HCT116 (cell line): ENCODE measurements at regions not wholly inside any gene's neighbourhood (a gene's known extent, or its start where the extent isn't known, plus 50 kb on each side); places are given as distances from the start of the nearest gene placed in this dataset.

Experiments
- ATAC-seq: fragments of 200-7000 bp; cut with Tn5 transposase; 2 replicates; pipeline ENCODE4 v1.9.1; 2020; ENCODE audit warnings: mild to moderate bottlenecking, moderate library complexity
- BruUV-seq: library from RNA; stranded (reverse); fragments of 400-500 nt; replicated peaks from 2 replicates; lab custom pipeline; 2021; lab: Mats Ljungman, UMichigan
- CTCF ChIA-PET: fragments of 300-600 bp; sonication (Branson Sonifier 250); formaldehyde crosslinking; loops from one replicate; lab custom pipeline; 2021; ENCODE audit warnings: antibody characterized with exemption; lab: Charles Lee
- POLR2A ChIA-PET: fragments of 300-600, 350-600 bp; sonication (Branson Sonifier 250); formaldehyde crosslinking; loops from one replicate; lab custom pipeline; 2021; ENCODE audit warnings: antibody characterized with exemption; lab: Charles Lee
- RAD21 ChIA-PET, 2 experiments: fragments of 300-600 bp; sonication (Branson Sonifier 250); formaldehyde crosslinking; loops; one replicate each; lab custom pipeline; 2023; ENCODE audit warnings: low total read pairs in 2 of 2; ENCODE audit not compliant: uncharacterized antibody in 2 of 2, unreplicated experiment in 2 of 2, low non-redundant PET in 1 of 2; lab: Charles Lee
- DNase-seq: peaks from one replicate; pipeline ENCODE4 v3.0.0-alpha.2; 2010; ENCODE audit warnings: low read depth, low spot score
- H2AFZ ChIP-seq: fragments of 200-600 bp; shearing (Covaris generic), sonication (generic); 2 replicates; pipeline ENCODE4 v1.6.1; 2017; ENCODE audit warnings: low read depth, mixed run types, mixed read lengths, antibody characterized with exemption, low read length; ENCODE audit not compliant: poor library complexity, severe bottlenecking
- H3K27ac ChIP-seq: 2 replicates; pipeline ENCODE4 v1.5.1; 2012; ENCODE audit warnings: low read depth, low read length
- H3K27me3 ChIP-seq: fragments of 200-600 bp; sonication (generic); 2 replicates; pipeline ENCODE4 v1.6.1; 2016; ENCODE audit warnings: mixed run types, low read length, mixed read lengths; ENCODE audit not compliant: insufficient read depth
- H3K36me3 ChIP-seq, 2 experiments: fragments of 200-500 bp in 1 of 2; fragments of 200-600 bp in 1 of 2; sonication (Bioruptor generic) in 1 of 2; sonication (generic) in 1 of 2; 2 replicates each; pipeline versions ENCODE4 v1.5.1 to v1.6.1; 2014 to 2016; ENCODE audit warnings: low read length in 2 of 2, inconsistent platforms in 1 of 2, mixed read lengths in 1 of 2, mixed run types in 1 of 2; ENCODE audit not compliant: insufficient read depth in 2 of 2, control insufficient read depth in 1 of 2
- H3K4me1 ChIP-seq, 2 experiments: fragments of 200-600 bp in 1 of 2; sonication (generic) in 1 of 2; 2 replicates each; pipeline versions ENCODE4 v1.5.1 to v1.6.1; 2012 to 2017; ENCODE audit warnings: low read length in 2 of 2, inconsistent platforms in 1 of 2, mild to moderate bottlenecking in 1 of 2, mixed read lengths in 1 of 2, mixed run types in 1 of 2, moderate library complexity in 1 of 2; ENCODE audit not compliant: insufficient read depth in 2 of 2, control insufficient read depth in 1 of 2
- H3K4me2 ChIP-seq: fragments of 200-600 bp; sonication (generic); 2 replicates; pipeline ENCODE4 v1.6.1; 2017; ENCODE audit warnings: mixed run types, low read length, mixed read lengths
- H3K4me3 ChIP-seq, 2 experiments: fragments of 200-600 bp in 1 of 2; sonication (generic) in 1 of 2; replicated peaks in 1 of 2; 2 replicates each; pipeline ENCODE4 v1.5.1; 2011 to 2016; ENCODE audit warnings: low read length in 2 of 2, control low read depth in 1 of 2, low read depth in 1 of 2, mild to moderate bottlenecking in 1 of 2, mixed read lengths in 1 of 2, mixed run types in 1 of 2
- H3K79me2 ChIP-seq: fragments of 200-600 bp; sonication (generic); 2 replicates; pipeline ENCODE4 v1.6.1; 2017; ENCODE audit warnings: mild to moderate bottlenecking, mixed run types, low read length, moderate library complexity, mixed read lengths; ENCODE audit not compliant: insufficient read depth
- H3K9ac ChIP-seq: fragments of 200-600 bp; sonication (generic); 2 replicates; pipeline ENCODE4 v1.6.1; 2016; ENCODE audit warnings: low read length, mixed read lengths
- H3K9me2 ChIP-seq: fragments of 200-600 bp; sonication (generic), shearing (Covaris generic); 2 replicates; pipeline ENCODE4 v1.6.1; 2017; ENCODE audit warnings: mixed run types, mild to moderate bottlenecking, moderate library complexity; ENCODE audit not compliant: insufficient read depth
- H3K9me3 ChIP-seq, 2 experiments: fragments of 200-500 bp in 1 of 2; fragments of 200-600 bp in 1 of 2; sonication (Bioruptor generic) in 1 of 2; sonication (generic) in 1 of 2; 2 replicates each; pipeline ENCODE4 v1.6.1; 2014 to 2017; ENCODE audit warnings: low read length in 2 of 2, mixed read lengths in 2 of 2, inconsistent platforms in 1 of 2, low read depth in 1 of 2, mild to moderate bottlenecking in 1 of 2, mixed run types in 1 of 2, moderate library complexity in 1 of 2; ENCODE audit not compliant: control insufficient read depth in 1 of 2, insufficient read depth in 1 of 2
- H4K20me1 ChIP-seq: fragments of 200-600 bp; sonication (generic), shearing (Covaris generic); 2 replicates; pipeline ENCODE4 v1.6.1; 2017; ENCODE audit warnings: mixed run types, mild to moderate bottlenecking, moderate library complexity; ENCODE audit not compliant: insufficient read depth
- EZH2 ChIP-seq: fragments of 200-600 bp; sonication (generic); IDR thresholded peaks from 2 replicates; pipeline ENCODE4 v1.6.1; 2017; ENCODE audit warnings: antibody characterized with exemption, mixed run types
- EZH2phosphoT487 ChIP-seq: fragments of 200-600 bp; IDR thresholded peaks from 2 replicates; pipeline ENCODE4 v1.6.1; 2018; ENCODE audit warnings: antibody characterized with exemption, borderline replicate concordance
- POLR2A ChIP-seq: IDR thresholded peaks from 2 replicates; pipeline ENCODE4 v1.7.0; 2011; ENCODE audit warnings: borderline replicate concordance; ENCODE audit not compliant: insufficient read depth, insufficient read length; ENCODE audit errors: extremely low read depth
- REST ChIP-seq: IDR thresholded peaks from 2 replicates; pipeline ENCODE4 v1.6.1; 2012; ENCODE audit warnings: low read depth
- SRF ChIP-seq: IDR thresholded peaks from 2 replicates; pipeline ENCODE4 v1.6.1; 2012; ENCODE audit warnings: low read depth
- TCF7L2 ChIP-seq: IDR thresholded peaks from 2 replicates; pipeline ENCODE4 v1.7.0; 2011; ENCODE audit warnings: borderline replicate concordance, inconsistent platforms; ENCODE audit not compliant: insufficient read depth, insufficient read length; ENCODE audit errors: extremely low read depth
- ZBTB33 ChIP-seq: IDR thresholded peaks from 2 replicates; pipeline ENCODE4 v1.6.1; 2011; ENCODE audit warnings: mild to moderate bottlenecking, low read length, moderate library complexity; ENCODE audit not compliant: insufficient replicate concordance; ENCODE audit errors: extremely low read depth
- ZFX ChIP-seq: fragments of 450-650 bp; IDR thresholded peaks from 2 replicates; pipeline ENCODE4 v1.6.1; 2017
- intact Hi-C: fragments of 100-400 bp; cut with micrococcal nuclease; formaldehyde crosslinking; loops from 2 replicates; pipeline ENCODE4 v1.10.0; 2022

GRCh38 chr6:67839818-67840217 lies 795.3 kb upstream of the ADGRB3 start:
- Histone ChIP-seq H3K4me1 (no peaks in the 10 kb centered on the region), H2AFZ (no peak overlapping the region), H3K79me2 (no peaks in the 10 kb centered on the region), H3K9ac (no peak overlapping the region), H3K27ac (no peak overlapping the region)
- POLR2A ChIA-PET = no interaction called here
- no peak for ATAC-seq
- no TSS peak for BruUV-seq
- no peak for TF ChIP-seq SRF
- TF ChIP-seq EZH2phosphoT487 = no peak
- no peak for TF ChIP-seq TCF7L2
- TF ChIP-seq REST = no peak
- no peak for TF ChIP-seq EZH2
- TF ChIP-seq ZBTB33 = no peak
- no peak for TF ChIP-seq POLR2A
- no peak for TF ChIP-seq ZFX
- TF ChIP-seq, all 23 proteins: peak for 0
- intact Hi-C loops = no loop called here
- no peak overlapping the region for H3K4me3 ChIP-seq
- no peak overlapping the region for H3K4me2 ChIP-seq
- H4K20me1 ChIP-seq = no peaks in the 10 kb centered on the region; the same call in 1 of the 2 replicates
- no peak for DNase-seq
- H3K27me3 ChIP-seq = no peaks in the 10 kb centered on the region
- ChIA-PET RAD21 (no interaction called here), CTCF (no interaction called here)
- H3K36me3 ChIP-seq = no peaks in the 10 kb centered on the region
- peaks cover 13 to 15% of the 10 kb centered on the region in 2 experiments; a peak in 3 of 4 replicates for H3K9me3 ChIP-seq
- no peaks in the 10 kb centered on the region for H3K9me2 ChIP-seq
